ENCODE measurements at regions not wholly inside any gene's neighbourhood (a gene's known extent, or its start where the extent isn't known, plus 50 kb on each side); places are given as distances from the start of the nearest gene placed in this dataset.
A peak's percentile ranks its signal among the peaks of the same experiment; 100 is the strongest.
"Not testable (repeated sequence)": the region's sequence is repeated elsewhere in the genome, so short reads cannot be mapped to it uniquely, and the experiment has no call there.

DNA sequence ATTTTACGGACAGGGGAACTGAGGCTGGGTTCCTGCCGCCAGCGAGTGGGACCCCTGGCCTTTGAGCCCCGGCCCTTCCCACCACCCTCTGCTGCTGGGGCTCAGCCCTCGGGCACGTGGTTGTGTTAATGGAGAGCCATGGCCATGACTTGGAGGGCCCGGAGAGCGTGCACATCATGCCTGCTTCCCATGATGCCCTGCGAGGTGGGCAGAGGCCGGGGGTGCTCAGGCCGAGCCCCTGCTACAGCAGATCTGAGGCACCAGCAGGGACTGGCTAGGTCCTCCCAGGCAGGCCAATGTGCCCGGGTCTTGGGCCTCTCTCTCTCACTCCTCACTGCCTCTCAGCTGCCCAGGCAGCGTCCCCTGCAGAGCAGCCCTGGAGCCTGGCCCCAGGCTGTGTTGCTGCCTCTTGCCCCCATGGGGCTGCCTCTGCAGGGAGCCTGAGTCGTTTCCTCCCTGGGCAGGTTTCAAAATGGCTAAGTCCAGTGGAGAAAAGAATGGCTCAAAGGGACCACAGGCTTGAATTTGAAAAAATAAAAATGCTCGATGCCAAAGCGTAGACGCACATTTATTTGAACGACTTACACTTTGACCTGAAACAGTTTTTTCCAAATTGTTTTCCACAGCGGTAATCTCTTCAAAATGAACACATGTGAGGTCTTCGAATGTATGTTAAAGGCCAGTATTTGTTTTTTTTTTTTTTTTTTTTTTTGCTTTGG lies 72.6 kb upstream of the CLDN5 start:
- peak overlapping the region; percentile 73 for H3K27ac Mint-ChIP-seq
- no peaks in the 10 kb centered on the region for H3K36me3 Mint-ChIP-seq
- H3K4me1 Mint-ChIP-seq, result peaks cover 68% of the 10 kb centered on the region
- H3K9me3 Mint-ChIP-seq, result no peaks in the 10 kb centered on the region
- H3K27me3 Mint-ChIP-seq, result no peaks in the 10 kb centered on the region
- H3K4me3 Mint-ChIP-seq, result peak overlapping the region; percentile 76

DNA sequence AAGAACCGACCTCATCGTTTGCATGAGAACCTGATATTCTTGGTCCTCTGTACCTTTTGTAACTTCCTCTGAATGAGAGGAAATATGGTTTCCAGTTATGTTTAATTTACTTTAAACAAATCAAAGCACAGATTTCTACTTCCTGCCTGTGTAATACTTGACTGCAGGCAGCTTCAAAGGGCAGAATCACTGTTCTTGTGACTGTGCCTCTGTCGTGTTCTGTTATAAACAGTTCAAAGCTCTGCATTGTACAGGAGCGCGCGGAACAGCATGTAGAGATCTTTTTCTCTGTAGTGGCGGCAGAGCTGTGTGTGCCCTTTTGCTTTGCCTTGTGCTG lies 73.2 kb upstream of the CLDN5 start:
- Mint-ChIP-seq H3K4me3 (peak overlapping the region; percentile 76), H3K36me3 (no peaks in the 10 kb centered on the region), H3K4me1 (peaks cover 73% of the 10 kb centered on the region), H3K27me3 (no peaks in the 10 kb centered on the region), H3K27ac (peak overlapping the region; percentile 73), H3K9me3 (no peaks in the 10 kb centered on the region)

DNA sequence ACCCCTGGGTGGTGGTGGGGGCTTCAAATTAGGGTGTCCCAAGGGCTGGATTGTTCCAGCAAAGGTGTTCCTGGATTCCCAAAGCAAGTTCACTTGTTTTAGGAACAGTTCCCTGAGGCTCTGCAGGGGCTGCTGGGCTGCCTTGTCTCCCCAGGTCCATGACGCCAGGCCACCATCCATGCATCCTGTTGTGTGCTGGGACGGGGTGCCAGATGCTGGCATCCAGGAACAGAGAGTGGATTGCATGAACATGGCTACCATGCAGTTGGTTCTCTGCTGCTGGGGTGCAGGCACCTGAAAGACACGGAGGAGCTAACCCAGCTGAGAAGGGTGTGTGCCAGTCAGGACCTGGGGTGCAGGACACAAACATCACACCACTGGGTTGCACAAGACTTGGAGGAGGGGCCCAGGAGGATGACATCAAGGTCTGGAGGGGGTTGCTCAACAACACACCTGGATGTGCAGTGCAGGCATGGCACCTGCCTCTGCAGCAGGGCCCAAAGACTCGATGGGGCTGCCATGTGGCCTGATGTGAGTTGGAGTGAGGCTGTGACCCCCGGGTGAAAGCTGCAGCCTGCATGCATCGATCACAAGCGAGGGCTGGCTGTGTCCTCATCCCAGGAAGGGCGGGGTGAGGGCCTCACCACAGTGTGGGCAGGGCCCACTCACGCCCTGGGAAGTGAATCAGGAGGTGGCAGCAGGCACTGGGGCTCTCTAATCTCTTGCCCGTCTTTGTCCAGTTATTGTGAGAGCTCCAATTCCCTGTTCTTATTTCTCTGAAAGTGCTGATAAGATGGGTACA lies 74.0 kb upstream of the CLDN5 start:
- H3K4me3 Mint-ChIP-seq, result peak overlapping the region; percentile 49
- H3K27me3 Mint-ChIP-seq, result no peaks in the 10 kb centered on the region
- H3K36me3 Mint-ChIP-seq, result no peaks in the 10 kb centered on the region
- H3K4me1 Mint-ChIP-seq, result peaks cover 77% of the 10 kb centered on the region
- no peaks in the 10 kb centered on the region for H3K9me3 Mint-ChIP-seq
- peak overlapping the region; percentile 87 for H3K27ac Mint-ChIP-seq

GRCh38 chr22:19599004-19599403 lies 74.8 kb upstream of the CLDN5 start:
- Mint-ChIP-seq H3K27ac (peak overlapping the region; percentile 87), H3K36me3 (no peaks in the 10 kb centered on the region), H3K9me3 (no peaks in the 10 kb centered on the region), H3K4me3 (no peak overlapping the region), H3K27me3 (no peaks in the 10 kb centered on the region), H3K4me1 (peaks cover 72% of the 10 kb centered on the region)

GRCh38 chr22:19599626-19600243 lies 75.5 kb upstream of the CLDN5 start:
- no peaks in the 10 kb centered on the region for H3K9me3 Mint-ChIP-seq
- no peaks in the 10 kb centered on the region for H3K36me3 Mint-ChIP-seq
- H3K4me1 Mint-ChIP-seq, result peaks cover 69% of the 10 kb centered on the region
- H3K27me3 Mint-ChIP-seq, result no peaks in the 10 kb centered on the region
- H3K4me3 Mint-ChIP-seq, result no peak overlapping the region
- peak overlapping the region; percentile 38 for H3K27ac Mint-ChIP-seq

DNA sequence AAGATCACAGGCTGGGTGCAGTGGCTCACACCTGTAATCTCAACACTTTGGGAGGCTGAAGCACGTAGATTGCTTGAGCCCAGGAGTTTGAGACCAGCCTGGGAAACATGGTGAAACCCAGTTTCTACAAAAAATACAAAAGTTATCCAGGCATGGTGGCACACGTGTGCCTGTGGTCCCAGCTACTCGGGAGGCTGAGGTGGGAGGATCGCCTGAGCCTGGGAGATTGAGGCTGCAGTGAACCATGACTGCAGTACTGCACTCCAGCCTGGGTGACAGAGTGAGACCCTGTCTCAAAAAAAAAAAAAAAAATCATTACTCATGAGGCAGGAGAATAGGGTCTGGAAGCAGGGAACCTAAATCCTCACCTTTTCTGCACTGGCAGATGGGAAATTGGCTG lies 79.1 kb upstream of the CLDN5 start:
- H3K27ac Mint-ChIP-seq, H3K4me3 Mint-ChIP-seq, H3K9me3 Mint-ChIP-seq, H3K27me3 Mint-ChIP-seq, H3K36me3 Mint-ChIP-seq: not testable (repeated sequence)
- H3K4me1 Mint-ChIP-seq, result peaks cover 62% of the 10 kb centered on the region

GRCh38 chr22:19603767-19604166 lies 79.6 kb upstream of the CLDN5 start:
- Mint-ChIP-seq H3K4me1 (peaks cover 62% of the 10 kb centered on the region), H3K27me3 (no peaks in the 10 kb centered on the region), H3K27ac (no peak overlapping the region), H3K36me3 (no peaks in the 10 kb centered on the region), H3K9me3 (no peaks in the 10 kb centered on the region), H3K4me3 (no peak overlapping the region)

DNA sequence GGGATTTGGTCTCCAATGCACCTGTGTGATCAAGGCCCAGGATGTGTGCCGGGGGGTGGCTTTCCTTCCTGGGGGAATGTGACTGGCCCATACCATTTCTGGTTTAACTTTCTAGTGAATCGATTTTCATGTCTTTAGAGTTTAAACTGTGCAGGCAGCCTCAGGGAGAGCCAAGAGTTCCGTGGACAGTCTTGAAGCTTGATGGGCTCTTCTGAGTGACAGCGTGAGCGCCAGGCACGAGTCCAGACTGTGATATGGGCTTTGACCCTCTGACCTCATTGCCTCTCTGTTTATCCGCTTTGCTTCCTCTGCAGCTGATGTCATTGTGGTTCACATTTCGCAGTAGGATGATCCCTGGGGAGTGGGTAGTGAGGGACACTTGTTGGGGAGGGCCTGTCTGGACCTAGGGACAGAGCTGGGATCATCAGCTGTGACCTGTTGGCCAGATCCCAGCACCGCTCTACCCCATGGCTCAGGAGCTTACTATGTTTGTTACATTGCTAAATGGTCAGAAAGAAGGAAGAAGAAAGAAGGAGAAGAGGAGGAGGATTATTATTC lies 80.6 kb upstream of the CLDN5 start:
- Mint-ChIP-seq H3K4me3 (no peak overlapping the region), H3K9me3 (no peaks in the 10 kb centered on the region), H3K4me1 (peaks cover 60% of the 10 kb centered on the region), H3K36me3 (no peaks in the 10 kb centered on the region), H3K27ac (no peak overlapping the region), H3K27me3 (no peaks in the 10 kb centered on the region)

DNA sequence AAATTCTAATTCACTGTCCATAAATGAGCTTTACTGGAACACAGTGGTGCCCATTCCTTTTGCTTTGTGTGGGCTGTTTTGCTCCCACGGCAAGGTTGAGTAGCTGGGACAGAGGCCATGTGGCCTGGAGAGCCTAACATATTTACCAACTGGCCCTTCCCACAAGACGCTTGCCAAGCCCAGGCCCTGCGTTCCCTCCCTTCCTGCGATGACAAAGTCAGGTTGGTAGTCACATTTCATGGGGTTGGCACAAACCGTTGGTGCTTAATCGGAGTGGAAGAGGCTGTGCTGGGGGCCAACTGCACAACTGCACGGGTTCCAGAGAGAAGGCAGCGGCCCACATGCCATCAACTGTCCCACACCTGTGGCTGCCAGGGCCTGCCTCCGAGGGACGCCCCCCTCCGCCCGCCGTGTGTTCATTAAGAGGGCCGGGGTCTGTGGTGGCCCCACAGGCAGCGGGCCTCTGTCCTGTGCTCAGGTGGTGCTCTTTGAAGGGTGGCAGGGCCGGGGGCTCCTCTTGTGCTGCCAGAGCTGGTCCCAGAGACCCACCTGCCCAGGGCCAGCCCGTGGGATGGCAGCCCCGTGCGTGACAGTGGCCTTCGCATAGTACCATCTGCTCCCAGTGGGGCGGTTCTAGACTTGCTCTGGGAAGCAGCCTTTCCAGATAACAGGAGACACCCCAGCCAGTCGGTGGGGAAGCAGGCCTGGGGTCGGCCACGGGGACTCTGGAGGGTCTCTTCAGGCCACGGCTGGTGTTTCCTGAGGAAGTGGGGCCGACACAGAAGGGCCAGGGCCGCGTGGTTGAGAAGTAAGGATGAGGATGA lies 81.5 kb upstream of the CLDN5 start:
- H3K4me1 Mint-ChIP-seq, result peaks cover 62% of the 10 kb centered on the region
- H3K9me3 Mint-ChIP-seq, result no peaks in the 10 kb centered on the region
- no peak overlapping the region for H3K4me3 Mint-ChIP-seq
- peak overlapping the region; percentile 23 for H3K27ac Mint-ChIP-seq
- no peaks in the 10 kb centered on the region for H3K36me3 Mint-ChIP-seq
- no peaks in the 10 kb centered on the region for H3K27me3 Mint-ChIP-seq

DNA sequence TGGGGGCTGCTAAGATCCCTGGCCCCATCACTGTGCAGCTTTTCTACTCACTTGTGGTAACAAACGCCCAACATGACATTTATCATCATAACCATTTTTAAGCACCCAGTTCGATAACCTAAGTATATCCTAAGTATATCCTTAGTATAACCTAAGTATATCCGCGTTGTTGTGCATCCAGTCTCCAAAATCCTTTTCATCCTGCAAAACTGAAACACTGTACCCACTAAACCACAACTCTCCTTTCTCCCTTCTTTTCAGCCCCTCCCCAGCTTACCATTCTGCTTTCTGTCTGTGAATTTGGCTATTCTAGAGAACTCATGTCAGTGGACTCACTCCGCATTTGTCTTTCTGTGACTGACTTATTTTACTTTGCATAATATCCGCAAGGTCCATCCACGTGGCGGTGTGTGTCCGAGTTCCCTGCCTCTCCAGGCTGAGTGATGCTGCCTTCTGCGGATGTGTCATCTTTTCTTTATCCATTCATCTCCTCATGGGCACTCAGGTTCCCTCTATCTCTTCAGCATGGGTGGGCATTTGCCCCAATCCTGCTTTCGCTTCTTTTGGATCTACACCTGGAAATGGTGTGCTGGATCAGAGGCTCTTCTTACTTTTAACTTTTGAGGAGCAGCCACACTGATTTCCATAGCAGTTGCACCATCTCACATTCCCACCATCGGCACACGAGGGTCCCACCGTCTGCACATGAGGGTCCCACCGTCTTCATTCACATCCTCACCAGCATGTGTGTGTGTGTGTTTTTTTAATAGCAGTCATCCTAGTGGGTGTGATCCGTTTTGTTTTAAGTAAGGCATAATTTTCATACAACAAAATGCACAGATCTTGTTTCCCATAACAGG lies 82.4 kb upstream of the CLDN5 start:
- peak overlapping the region; percentile 35 for H3K27ac Mint-ChIP-seq
- no peaks in the 10 kb centered on the region for H3K27me3 Mint-ChIP-seq
- no peaks in the 10 kb centered on the region for H3K9me3 Mint-ChIP-seq
- H3K4me3 Mint-ChIP-seq, result peak overlapping the region; percentile 49
- peaks cover 65% of the 10 kb centered on the region for H3K4me1 Mint-ChIP-seq
- no peaks in the 10 kb centered on the region for H3K36me3 Mint-ChIP-seq

DNA sequence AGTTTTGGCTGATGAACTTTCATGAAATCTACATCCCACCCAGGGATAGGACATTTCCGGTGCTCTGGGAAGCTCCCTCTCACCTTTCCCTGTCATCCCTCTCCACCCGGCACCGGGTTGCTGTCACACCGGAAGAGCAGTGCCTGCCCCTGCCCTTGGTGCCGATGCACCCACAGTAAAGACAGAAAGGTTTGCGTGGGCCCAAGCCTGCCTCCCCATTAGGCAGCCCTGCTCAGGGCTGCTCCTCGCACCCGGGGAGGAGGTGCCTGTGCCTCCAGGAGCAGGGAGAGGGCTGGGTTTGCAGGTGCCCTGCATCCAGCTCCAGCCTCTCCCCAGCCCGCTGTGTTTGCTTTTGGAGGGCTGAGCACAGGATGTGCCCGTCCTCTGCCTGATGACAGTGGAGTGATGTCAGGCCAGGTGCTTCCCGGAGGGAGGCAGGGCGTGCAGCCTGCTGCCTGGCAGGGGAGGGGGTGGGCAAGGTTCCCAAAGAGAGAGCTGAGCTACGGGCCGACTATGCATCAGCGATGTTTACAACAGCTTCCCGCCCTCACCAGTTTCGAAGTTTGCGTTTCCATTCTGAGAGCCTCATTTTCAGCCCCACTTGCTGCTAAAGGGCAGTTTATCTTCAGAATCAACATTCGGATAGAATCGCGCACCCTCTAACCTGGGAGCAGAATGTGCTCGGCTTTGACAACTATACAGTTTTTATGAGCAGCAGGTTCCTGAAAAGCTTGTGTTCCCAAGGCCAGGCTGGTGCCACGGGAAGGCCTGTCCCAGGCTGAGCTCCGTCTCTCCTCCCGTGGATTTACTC lies 83.2 kb upstream of the CLDN5 start:
- Mint-ChIP-seq H3K9me3 (no peaks in the 10 kb centered on the region), H3K4me1 (peaks cover 57% of the 10 kb centered on the region), H3K27me3 (no peaks in the 10 kb centered on the region), H3K36me3 (no peaks in the 10 kb centered on the region), H3K4me3 (peak overlapping the region; percentile 49), H3K27ac (peak overlapping the region; percentile 81)

DNA sequence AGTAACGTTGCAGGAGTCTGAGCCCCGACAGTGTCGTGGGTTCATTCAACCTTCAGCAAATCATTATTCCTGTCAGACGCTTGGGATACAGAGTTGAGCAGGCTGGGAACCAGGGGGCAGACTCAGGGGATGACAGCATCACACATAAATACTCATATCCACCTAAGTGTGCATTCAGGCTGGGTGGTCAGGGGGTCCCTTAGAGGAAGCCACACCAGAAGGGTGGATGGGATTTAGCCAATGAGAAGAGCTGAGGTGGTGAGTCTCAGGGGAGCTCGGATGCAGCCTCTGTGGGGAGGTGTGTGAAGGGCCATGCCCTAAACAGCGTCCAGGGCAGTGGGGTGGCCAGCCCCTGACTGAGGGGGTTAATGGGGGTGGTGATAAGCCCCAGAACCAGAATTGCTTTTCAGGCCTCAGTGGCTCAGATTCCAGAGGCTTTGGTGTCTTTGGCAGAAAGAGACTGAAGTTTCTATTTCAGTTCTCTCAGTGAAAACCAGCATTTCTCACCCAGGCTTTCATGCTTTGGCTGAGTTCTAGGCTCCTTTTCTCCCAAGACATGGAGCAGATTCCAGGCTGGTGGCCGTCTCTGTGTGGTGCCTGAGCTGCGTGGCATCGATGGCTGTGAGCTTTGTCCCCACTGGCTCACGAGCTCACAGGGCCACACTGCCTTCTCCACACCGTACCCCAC lies 83.9 kb upstream of the CLDN5 start:
- no peaks in the 10 kb centered on the region for H3K36me3 Mint-ChIP-seq
- peak overlapping the region; percentile 49 for H3K4me3 Mint-ChIP-seq
- H3K27me3 Mint-ChIP-seq, result no peaks in the 10 kb centered on the region
- H3K9me3 Mint-ChIP-seq, result no peaks in the 10 kb centered on the region
- H3K4me1 Mint-ChIP-seq, result peaks cover 50% of the 10 kb centered on the region
- peak overlapping the region; percentile 81 for H3K27ac Mint-ChIP-seq

GRCh38 chr22:19609753-19610152 lies 85.5 kb upstream of the CLDN5 start:
- H3K36me3 Mint-ChIP-seq, H3K27me3 Mint-ChIP-seq, H3K9me3 Mint-ChIP-seq, H3K4me3 Mint-ChIP-seq, H3K27ac Mint-ChIP-seq: not testable (repeated sequence)
- H3K4me1 Mint-ChIP-seq, result peaks cover 43% of the 10 kb centered on the region
